ENCODE measurements at regions not wholly inside any gene's neighbourhood (a gene's known extent, or its start where the extent isn't known, plus 50 kb on each side); places are given as distances from the start of the nearest gene placed in this dataset.

DNA sequence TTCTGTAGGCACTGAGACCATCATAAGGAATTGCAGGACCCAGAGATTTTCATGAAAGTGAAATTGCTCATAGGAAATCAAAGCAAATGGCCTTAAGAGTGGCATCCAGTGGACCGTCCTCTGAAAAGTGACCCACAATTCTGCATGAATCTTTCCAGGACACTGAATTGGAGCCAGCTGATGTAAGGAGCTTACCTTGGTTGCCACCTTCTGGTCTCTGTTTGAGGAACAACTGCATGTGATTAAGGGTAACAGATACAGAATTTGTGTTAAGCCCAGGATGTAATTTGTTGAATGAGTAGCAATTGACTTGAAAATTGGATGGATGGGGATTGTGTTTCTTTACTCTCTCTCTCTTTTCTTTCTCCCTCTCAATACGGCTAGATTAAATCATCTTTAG, 49.9 kb upstream of the GAS1 start:
- no peak for ATAC-seq
- Mint-ChIP-seq H3K27me3 (peaks cover 21% of the 10 kb centered on the region), H3K27ac (no peak overlapping the region), H3K4me1 (no peaks in the 10 kb centered on the region), H3K9me3 (ENCODE audit: low read depth) (no peaks in the 10 kb centered on the region), H3K36me3 (ENCODE audit: low read depth) (no peaks in the 10 kb centered on the region), H3K4me3 (no peak overlapping the region)
- ChIA-PET POLR2A (no interaction called here), CTCF (no interaction called here)
- intact Hi-C loops (cut with DNase I, micrococcal nuclease) = no loop called here
- DNase-seq = no peak

DNA sequence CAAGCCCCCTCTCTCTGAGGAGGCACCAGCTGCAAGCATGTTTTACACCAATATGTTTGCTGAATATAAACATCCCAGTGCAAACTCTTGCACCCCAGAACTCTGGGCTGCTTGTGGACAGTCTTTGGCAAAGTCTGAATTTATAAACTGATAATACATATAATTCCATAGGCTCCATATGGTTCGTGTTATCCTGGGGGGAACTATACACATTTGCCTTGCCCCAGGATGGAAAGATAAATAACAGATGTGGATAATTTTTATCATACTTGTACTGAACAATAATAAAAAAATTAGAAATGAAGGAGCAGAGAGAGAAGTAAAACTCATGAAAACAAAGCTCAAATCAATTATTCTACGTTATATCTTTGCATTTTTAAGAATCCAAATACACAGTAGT, 50.6 kb upstream of the GAS1 start:
- no peak for DNase-seq
- H3K36me3 Mint-ChIP-seq (ENCODE audit: low read depth) = no peaks in the 10 kb centered on the region
- no peaks in the 10 kb centered on the region for H3K4me1 Mint-ChIP-seq
- intact Hi-C loops (cut with DNase I, micrococcal nuclease) = no loop called here
- H3K4me3 Mint-ChIP-seq = no peak overlapping the region
- no peak overlapping the region for H3K27ac Mint-ChIP-seq
- peaks cover 22% of the 10 kb centered on the region for H3K27me3 Mint-ChIP-seq
- CTCF ChIA-PET = no interaction called here
- ATAC-seq = no peak
- no peaks in the 10 kb centered on the region for H3K9me3 Mint-ChIP-seq (ENCODE audit: low read depth)
- POLR2A ChIA-PET = no interaction called here

DNA sequence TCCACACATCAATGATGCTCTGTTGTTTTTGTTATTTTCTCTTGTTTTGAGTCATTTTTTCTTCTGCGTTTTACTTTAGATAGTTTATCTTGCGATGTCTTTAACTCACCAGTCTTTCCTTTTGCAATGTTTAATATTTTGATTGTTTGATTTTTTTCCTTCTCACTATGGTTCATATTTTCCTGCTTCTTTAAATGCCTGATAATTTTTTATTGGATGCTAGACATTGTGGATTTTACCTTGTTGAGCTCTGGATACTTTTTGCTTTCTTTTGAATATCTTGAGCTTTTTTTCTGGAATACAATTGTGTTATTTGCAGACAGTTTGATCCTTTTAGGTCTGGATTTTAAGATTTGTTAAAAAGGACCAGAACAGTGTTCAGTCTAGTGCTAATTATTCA, 55.2 kb upstream of the GAS1 start:
- DNase-seq (no peak), ATAC-seq (no peak)
- ChIA-PET CTCF (no interaction called here), POLR2A (no interaction called here)
- H3K27ac Mint-ChIP-seq = no peak overlapping the region
- peaks cover 12% of the 10 kb centered on the region for H3K27me3 Mint-ChIP-seq
- H3K4me3 Mint-ChIP-seq = no peak overlapping the region
- intact Hi-C loops (cut with DNase I, micrococcal nuclease) = no loop called here
- no peaks in the 10 kb centered on the region for H3K36me3 Mint-ChIP-seq (ENCODE audit: low read depth)
- H3K4me1 Mint-ChIP-seq = no peaks in the 10 kb centered on the region
- H3K9me3 Mint-ChIP-seq (ENCODE audit: low read depth) = no peaks in the 10 kb centered on the region

DNA sequence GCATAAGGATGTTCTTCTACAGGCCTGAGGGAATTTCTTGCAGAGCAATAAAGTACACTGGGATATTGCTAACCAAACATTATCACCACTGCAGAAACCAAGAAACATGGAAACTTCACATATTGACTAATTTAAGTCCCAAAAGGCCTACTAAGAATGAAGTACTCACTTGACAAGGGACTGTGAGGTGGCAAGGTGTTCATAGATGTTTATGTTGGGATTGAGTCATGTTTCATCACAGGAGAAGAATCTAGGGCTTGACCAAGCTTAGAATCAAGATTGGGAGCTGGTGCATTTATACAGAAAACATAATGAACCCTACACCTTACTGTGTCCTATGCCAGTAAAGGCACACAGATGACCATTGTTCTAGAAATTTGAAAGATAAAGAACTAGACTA, 56.7 kb upstream of the GAS1 start:
- H3K4me3 Mint-ChIP-seq = no peak overlapping the region
- H3K36me3 Mint-ChIP-seq (ENCODE audit: low read depth) = no peaks in the 10 kb centered on the region
- DNase-seq (no peak), ATAC-seq (no peak)
- no peaks in the 10 kb centered on the region for H3K9me3 Mint-ChIP-seq (ENCODE audit: low read depth)
- H3K4me1 Mint-ChIP-seq = no peaks in the 10 kb centered on the region
- H3K27me3 Mint-ChIP-seq = peaks cover 12% of the 10 kb centered on the region
- intact Hi-C loops (cut with DNase I, micrococcal nuclease) = no loop called here
- ChIA-PET CTCF (no interaction called here), POLR2A (no interaction called here)
- H3K27ac Mint-ChIP-seq = no peak overlapping the region

DNA sequence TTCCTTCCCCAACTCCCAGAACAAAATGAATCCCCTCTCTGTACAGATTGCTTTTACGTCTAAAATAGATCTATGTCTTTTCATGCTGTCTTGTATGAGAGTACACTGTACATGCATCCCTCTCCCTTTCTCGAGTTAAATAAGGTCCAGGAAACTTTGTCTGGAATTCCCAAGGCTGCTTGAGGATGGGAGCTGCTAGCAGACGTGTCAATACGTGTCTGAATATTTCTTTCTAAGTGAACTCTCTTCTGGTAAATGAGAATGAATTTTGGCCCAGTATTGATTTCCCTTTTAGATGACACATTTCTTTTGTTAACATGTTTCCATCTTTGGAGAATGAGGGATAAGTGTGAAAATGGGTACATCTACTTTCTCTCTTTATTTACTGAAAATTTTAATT, 59.6 kb upstream of the GAS1 start:
- DNase-seq = no peak
- intact Hi-C loops (cut with DNase I, micrococcal nuclease) = no loop called here
- Mint-ChIP-seq H3K4me3 (no peak overlapping the region), H3K27me3 (peaks cover 13% of the 10 kb centered on the region), H3K36me3 (ENCODE audit: low read depth) (no peaks in the 10 kb centered on the region), H3K9me3 (ENCODE audit: low read depth) (no peaks in the 10 kb centered on the region), H3K4me1 (no peaks in the 10 kb centered on the region), H3K27ac (no peak overlapping the region)
- POLR2A ChIA-PET = no interaction called here
- CTCF ChIA-PET = no interaction called here
- no peak for ATAC-seq

DNA sequence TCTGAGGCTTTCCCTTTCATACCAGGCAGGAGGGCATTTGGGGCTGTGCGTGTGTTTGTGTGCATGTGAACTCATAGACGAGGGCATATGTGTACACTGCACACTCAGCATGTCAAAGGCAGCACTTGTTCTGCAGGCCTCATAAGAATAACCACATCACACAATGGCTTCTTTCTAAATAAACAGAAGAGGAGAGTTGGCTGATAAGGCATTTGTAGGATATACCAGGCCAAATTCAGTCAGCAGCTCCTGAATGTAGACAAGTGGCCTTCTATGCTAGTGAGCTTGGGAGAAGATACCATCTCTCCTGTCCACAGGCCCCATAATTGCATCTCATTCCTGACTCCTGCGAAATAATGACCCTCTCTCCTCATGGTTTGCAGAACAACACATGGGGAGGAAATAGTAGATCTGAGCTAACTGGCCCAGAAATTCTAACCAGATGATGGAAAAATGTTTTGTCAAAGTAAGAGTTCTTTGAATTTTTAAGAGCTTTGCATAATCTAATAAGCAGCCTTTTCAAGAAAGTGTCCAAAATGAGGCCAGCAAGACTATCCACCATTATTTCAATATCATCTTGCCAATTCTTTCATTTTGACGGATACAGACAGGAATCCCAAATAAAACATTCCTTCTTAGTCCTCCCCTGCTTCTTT, 60.5 kb upstream of the GAS1 start:
- peaks cover 11% of the 10 kb centered on the region for H3K27me3 Mint-ChIP-seq

DNA sequence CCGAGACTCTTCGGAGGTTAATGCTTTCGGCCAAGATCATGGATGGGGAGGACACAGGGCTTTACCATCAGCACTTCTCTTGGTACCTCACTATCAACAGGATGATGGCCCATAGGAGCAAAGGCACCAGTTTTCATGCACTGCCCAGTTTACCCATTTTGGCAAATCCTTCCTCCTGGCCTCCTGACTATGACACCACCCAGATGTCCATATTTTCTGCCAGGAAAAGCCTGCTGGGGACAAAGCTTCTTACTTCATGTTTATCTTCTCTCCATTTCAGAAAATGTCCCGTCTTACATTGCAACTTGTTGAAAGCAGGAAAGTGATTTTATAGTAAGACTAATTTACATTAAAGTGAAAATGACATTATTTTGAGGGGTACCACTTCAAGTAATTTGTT, 61.4 kb upstream of the GAS1 start:
- Mint-ChIP-seq H3K4me1 (no peaks in the 10 kb centered on the region), H3K4me3 (no peak overlapping the region), H3K36me3 (ENCODE audit: low read depth) (no peaks in the 10 kb centered on the region), H3K27me3 (peaks cover 8% of the 10 kb centered on the region), H3K9me3 (ENCODE audit: low read depth) (no peaks in the 10 kb centered on the region), H3K27ac (no peak overlapping the region)
- intact Hi-C loops (cut with DNase I, micrococcal nuclease) = no loop called here
- DNase-seq = no peak
- ChIA-PET CTCF (no interaction called here), POLR2A (no interaction called here)
- no peak for ATAC-seq

More for the DNA sequence above, 60.5 kb upstream of the GAS1 start:
- ChIA-PET POLR2A (no interaction called here), CTCF (no interaction called here)
- Mint-ChIP-seq H3K4me1 (no peaks in the 10 kb centered on the region), H3K9me3 (ENCODE audit: low read depth) (no peaks in the 10 kb centered on the region), H3K4me3 (no peak overlapping the region), H3K27ac (no peak overlapping the region), H3K36me3 (ENCODE audit: low read depth) (no peaks in the 10 kb centered on the region)
- DNase-seq (no peak), ATAC-seq (no peak)
- intact Hi-C loops (cut with DNase I, micrococcal nuclease) = no loop called here

DNA sequence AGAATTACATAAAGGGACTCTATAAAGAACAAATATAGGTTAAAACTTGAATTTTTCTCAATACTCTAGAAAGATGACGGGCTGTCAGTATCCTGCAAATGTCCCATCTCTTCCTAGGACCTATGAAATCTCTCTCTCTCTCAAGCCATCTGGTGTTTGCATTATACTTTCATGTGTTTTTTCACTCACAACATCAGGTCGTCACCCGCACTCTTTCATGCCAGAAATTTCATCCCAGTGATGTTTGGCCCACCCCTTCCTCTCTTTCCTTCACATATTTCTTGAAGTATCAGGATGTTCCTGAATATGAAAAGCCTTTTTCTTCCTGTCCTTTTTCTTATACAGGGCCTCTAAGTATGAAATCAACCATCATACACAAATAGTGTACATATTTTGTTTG, 63.3 kb upstream of the GAS1 start:
- Mint-ChIP-seq H3K27me3 (peaks cover 10% of the 10 kb centered on the region), H3K4me3 (no peak overlapping the region), H3K4me1 (no peaks in the 10 kb centered on the region), H3K9me3 (ENCODE audit: low read depth) (no peaks in the 10 kb centered on the region), H3K27ac (no peak overlapping the region), H3K36me3 (ENCODE audit: low read depth) (no peaks in the 10 kb centered on the region)
- no peak for ATAC-seq
- no peak for DNase-seq
- intact Hi-C loops (cut with DNase I, micrococcal nuclease) = no loop called here
- ChIA-PET CTCF (no interaction called here), POLR2A (no interaction called here)

DNA sequence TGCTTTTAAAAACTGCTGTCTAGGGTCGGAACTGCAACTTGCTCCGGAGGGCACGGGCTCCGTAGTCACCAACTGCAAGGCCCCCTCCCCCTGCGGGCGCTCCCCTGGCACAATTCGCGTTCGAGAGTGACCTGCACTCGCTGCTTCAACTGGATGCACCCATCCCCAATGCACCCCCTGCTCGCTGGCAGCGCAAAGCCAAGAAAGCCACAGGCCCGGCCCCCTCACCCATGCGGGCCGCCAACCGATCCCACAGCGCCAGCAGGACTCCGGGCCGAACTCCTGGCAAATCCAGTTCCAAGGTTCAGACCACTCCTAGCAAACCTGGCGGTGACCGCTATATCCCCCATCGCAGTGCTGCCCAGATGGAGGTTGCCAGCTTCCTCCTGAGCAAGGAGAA, 64.2 kb upstream of the GAS1 start:
- H3K36me3 Mint-ChIP-seq (ENCODE audit: low read depth) = no peaks in the 10 kb centered on the region
- H3K27me3 Mint-ChIP-seq = peaks cover 10% of the 10 kb centered on the region
- no peak overlapping the region for H3K27ac Mint-ChIP-seq
- no peaks in the 10 kb centered on the region for H3K4me1 Mint-ChIP-seq
- no peaks in the 10 kb centered on the region for H3K9me3 Mint-ChIP-seq (ENCODE audit: low read depth)
- intact Hi-C loops (cut with DNase I, micrococcal nuclease) = no loop called here
- POLR2A ChIA-PET = no interaction called here
- H3K4me3 Mint-ChIP-seq = no peak overlapping the region
- CTCF ChIA-PET = no interaction called here
- DNase-seq (no peak), ATAC-seq (no peak)

DNA sequence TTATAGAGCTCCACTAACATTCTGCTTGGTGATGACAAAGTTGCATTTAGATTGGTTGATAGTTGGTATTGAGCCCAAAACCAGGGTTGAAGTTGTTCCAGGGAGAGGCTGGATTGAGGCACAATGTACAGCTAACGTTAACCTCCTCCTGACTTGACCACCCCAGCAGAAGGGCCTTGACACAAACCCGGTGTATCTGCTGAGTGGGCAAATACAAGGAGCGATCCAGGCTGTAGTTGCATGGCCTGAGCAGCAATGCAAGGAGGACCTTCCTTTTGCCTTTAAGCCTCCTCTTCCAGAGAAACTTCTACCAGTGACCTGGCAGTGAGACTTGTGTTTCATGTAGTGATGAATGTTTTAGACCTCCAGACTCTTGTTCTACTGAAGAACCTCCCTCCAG, 66.2 kb upstream of the GAS1 start:
- Mint-ChIP-seq H3K36me3 (ENCODE audit: low read depth) (no peaks in the 10 kb centered on the region), H3K27ac (no peak overlapping the region), H3K27me3 (peaks cover 12% of the 10 kb centered on the region), H3K9me3 (ENCODE audit: low read depth) (no peaks in the 10 kb centered on the region), H3K4me1 (no peaks in the 10 kb centered on the region), H3K4me3 (no peak overlapping the region)
- intact Hi-C loops (cut with DNase I, micrococcal nuclease) = no loop called here
- ChIA-PET POLR2A (no interaction called here), CTCF (no interaction called here)
- no peak for ATAC-seq
- DNase-seq = no peak

DNA sequence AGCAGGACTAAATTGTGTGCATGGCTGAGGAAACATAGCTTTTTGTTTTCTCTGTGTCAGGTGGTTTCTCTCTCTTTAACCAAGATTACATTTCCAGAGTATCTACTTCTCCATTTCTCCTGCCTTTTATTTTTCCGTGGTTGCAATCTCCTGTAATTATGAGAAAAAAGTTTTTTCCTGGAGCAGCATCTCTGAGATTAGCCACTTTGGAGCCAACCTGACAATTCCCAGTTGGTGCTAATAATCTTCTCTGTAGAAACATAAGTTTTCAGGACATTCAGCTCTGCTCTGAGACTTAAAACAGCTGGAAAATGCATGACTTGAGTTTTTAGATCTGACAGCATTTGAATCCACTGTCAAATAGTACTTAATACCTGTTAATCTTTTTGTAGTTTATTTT, 67.1 kb upstream of the GAS1 start:
- Mint-ChIP-seq H3K4me3 (no peak overlapping the region), H3K27me3 (peaks cover 14% of the 10 kb centered on the region), H3K4me1 (no peaks in the 10 kb centered on the region), H3K36me3 (ENCODE audit: low read depth) (no peaks in the 10 kb centered on the region), H3K27ac (no peak overlapping the region), H3K9me3 (ENCODE audit: low read depth) (no peaks in the 10 kb centered on the region)
- DNase-seq = no peak
- intact Hi-C loops (cut with DNase I, micrococcal nuclease) = no loop called here
- ATAC-seq = no peak
- CTCF ChIA-PET = no interaction called here
- POLR2A ChIA-PET = no interaction called here

DNA sequence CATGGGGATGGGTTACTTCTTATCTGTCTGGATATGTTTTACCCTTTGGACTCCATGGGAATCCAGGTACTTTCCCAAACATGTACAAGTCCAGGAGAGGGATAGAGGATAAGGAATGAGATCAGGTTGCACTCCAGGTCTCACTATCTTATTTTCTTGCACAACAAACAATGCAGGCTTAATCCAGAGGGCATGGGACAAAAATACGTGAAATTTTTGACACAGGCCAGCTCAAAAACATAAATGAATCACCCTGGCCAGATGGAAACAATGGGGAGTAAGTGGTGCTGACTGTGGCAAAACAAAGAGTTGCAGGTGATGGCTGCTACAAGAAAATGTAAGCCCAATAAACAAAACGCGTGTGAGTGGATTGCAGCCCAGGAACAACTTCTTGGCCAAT, 69.4 kb upstream of the GAS1 start:
- H3K27me3 Mint-ChIP-seq = peaks cover 11% of the 10 kb centered on the region
- ChIA-PET POLR2A (no interaction called here), CTCF (no interaction called here)
- H3K4me1 Mint-ChIP-seq = no peaks in the 10 kb centered on the region
- ATAC-seq (no peak), DNase-seq (no peak)
- H3K4me3 Mint-ChIP-seq = no peak overlapping the region
- H3K9me3 Mint-ChIP-seq (ENCODE audit: low read depth) = no peaks in the 10 kb centered on the region
- intact Hi-C loops (cut with DNase I, micrococcal nuclease) = no loop called here
- H3K27ac Mint-ChIP-seq = no peak overlapping the region
- H3K36me3 Mint-ChIP-seq (ENCODE audit: low read depth) = no peaks in the 10 kb centered on the region

Measured in activated CD4-positive, alpha-beta T cell treated with anti-CD3 and anti-CD28 coated beads for 36 hours (primary cell).